Stimulated activated CD4-positive, alpha-beta T cell treated with anti-CD3 and anti-CD28 coated beads, Interleukin-4, amount 100 ng/mL, for 48 hours (primary cell): ENCODE measurements at regions not wholly inside any gene's neighbourhood (a gene's known extent, or its start where the extent isn't known, plus 50 kb on each side); places are given as distances from the start of the nearest gene placed in this dataset.

Source experiments
- DNase-seq, 2 donors: peaks; one replicate each; pipeline ENCODE4 v3.0.0-alpha.2; 2020; ENCODE audit warnings: low read depth in 2 of 2

DNA sequence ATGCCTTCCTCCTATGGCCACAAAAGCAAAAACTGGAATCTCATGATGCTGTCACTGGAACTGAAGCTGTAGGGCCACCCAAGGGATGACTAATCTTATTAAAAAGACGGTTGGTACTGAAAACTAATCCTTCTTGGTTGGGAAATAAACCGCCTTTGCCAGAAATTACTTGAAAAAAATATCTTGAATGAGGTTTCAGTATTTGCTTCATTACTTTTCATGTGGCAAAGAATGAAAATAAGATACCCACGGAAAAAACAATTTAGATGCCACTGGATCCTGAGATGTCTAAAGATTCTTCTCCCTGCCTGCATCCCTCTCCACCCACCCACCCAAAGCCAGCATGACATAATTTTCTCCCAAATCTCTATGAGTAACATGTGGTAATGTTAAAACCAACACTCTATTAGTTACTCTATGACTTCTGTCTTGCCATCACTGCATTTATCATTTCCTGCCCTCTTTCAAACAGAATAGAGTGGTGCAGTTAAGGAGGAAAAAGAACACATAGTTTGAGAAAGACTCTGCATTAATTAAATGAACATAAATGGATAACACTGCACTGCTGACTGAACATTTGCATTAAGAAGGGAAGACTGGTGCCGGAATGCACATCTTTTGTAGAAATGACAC lies 111.8 kb upstream of the DPH6 start:
- peak in 1 of 2 donors; percentile 25 for DNase-seq

DNA sequence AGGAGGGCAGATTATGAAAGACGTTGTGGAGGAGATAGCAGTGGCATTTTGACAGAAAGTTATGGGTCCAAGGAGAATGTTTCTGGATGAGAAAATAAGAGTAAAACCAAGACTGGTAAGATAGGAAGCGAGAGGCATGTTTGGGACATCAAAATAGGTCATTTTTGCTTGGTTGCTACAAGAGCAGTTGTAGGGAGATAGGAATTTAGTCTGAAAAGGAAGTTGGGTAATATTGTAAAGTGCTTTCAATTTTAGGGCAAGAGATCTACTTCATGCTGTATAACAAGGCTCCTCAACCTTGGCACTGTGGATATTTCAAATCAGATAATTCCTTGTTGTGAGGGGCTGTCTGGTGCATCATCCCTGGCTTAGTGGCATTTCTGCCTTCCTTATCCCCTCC lies 118.0 kb upstream of the DPH6 start:
- DNase-seq: no peak

DNA sequence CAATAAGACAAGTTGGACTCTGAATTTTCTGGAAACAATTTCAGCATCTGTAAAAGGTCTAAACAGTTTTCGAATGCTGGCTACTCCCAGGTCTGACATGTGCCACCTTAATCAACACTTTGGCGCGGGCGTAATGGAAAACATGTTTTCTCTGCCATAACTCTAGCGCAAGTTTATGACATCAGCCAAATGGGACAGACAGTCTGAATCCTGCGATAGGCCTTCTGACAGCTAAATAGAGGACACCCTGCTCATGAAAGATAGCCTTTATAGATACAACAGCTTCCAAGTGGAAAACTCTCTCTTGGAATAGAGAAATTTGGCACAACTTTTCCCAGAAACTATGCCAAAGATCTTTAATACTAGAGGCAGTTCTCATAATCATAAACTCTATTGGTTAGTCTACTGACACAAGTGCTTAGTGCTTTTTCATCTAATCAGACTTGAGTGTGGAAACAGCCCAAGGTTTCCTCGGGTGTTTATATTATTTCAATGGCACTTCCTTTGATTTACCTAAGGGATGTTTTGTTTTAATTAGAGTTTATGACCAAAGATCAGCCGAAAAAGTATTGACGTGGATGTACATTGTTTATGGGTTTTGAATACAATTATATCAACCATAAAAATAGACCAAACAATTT lies 120.1 kb upstream of the DPH6 start:
- DNase-seq: no peak

DNA sequence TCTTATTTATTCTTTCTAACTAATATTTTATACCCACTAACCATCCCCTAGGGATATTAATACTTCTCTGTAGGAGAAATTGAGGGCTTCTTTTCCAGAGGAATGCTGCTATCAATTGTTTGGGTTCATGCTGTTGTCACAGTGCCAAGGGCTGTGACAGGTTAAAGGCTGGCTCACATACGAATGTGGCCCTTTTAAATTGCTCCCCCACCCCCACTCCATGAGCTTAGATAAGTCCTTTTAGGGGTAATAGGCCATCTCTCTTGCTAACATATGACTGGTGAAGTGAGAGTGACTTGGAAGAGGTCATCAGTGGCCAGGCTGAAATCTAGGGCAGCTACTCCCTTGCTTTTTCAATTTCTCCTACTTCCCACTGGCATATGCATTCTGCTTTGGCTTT lies 121.9 kb upstream of the DPH6 start:
- no peak for DNase-seq

DNA sequence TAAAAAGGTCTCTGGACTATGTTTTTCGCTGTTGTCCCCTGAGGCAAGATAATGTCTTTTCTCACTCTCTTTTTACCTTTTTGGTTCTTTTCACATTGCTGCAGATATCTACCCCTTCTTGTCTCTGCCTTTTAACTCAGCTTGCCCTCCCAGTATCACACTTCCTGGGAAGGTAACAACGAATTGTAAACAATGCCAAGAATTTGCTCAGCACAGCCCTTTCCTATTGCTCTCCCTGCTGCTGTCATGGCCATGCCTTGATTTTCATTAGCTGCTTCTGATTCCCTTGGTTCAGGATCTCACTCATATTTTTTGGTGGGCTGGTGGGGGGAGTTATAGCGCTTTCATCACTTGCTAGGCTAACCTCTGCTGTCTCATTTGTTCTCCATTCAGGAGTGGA lies 123.1 kb upstream of the DPH6 start:
- no peak for DNase-seq

DNA sequence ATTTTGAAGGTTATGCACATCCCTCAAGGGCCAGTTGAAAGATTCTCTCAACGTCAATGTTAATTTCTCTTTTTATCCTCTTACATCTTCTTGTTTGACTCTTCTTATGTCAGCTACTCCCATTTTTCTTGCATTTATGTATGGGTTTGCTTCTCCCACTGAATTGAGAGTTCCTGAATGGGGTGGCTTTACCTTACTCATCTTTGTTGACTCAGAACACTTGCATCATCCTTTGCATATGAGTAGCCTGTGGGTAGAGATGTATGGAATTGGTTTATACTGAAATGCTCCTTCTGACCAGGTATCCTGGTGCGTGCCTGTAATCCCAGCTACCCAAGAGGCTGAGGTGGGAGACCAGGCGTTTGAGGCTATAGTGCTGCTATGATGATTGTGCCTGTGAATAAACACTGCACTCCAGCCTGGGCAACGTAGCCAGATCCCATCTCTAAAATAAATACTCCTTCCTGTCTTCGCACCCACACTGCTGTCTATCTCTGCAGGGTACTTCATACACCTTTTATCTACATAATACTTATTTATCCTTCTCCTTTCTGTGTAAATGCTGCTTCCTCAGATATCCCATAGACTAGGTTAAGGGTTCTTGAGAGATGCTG lies 123.6 kb upstream of the DPH6 start:
- DNase-seq: no peak

DNA sequence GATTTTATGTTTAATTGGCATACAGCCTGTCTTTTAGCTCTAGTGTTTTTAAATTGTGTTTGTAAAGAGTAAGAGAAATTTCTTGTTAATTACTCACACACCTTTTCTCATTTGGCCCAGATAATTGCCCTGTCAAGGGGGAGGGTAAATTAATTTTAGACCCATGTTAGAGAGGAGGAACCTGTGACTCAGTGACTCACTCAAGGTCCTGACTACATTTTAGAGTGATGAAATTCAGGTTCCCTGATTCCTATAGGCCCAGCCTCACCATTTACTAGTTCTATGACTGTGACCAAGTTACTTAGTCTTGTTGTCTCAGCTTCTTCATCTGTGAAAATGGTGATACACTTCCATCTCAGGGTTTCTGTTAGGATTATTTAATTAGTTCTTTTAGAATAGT lies 125.2 kb upstream of the DPH6 start:
- no peak for DNase-seq

DNA sequence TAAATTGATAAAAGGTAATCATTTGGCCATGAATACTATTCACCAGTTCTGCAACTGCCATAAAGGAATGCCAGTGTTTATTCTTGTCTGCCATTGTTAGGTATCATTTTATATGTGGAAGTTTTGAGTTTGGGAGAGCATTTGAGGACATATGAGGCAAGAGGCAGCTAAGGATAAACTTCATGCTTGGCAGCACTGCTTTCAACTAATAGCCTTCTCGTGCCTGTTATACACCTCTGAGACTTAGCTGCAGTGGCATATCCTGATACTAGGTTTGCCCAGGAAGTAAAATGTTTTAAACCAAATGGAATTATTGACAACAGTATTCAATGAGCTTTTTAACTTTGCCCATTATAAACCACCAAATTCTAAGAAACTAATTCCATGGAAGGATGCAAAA lies 126.0 kb upstream of the DPH6 start:
- no peak for DNase-seq

DNA sequence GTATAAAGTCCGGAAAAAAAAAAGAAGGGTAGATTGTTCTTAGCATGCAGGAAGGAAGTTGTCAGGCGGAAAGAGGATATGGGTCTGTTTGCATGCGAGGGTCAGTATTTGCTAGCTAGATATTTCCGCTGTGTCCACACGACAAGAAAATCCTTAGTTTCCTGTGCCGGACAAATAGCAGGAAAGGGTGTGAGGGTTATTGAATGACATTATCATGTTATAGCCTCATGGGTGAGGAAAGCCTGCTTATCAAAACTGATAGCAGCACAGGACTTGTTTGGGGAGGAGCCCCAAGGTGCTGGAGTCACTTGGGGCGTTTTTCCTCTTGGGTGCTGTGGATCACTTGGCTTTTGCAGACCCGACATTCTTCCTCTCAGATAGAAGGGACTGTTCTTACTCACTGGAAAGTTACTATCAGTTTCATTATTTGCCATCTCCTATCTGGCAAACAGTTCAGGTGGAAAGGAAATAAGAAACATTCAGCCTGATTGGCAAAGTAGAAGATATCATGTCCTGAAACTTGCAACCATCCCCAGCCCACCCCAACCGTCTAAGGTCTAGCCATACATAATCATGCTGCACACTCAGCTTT lies 127.2 kb upstream of the DPH6 start:
- no peak for DNase-seq

DNA sequence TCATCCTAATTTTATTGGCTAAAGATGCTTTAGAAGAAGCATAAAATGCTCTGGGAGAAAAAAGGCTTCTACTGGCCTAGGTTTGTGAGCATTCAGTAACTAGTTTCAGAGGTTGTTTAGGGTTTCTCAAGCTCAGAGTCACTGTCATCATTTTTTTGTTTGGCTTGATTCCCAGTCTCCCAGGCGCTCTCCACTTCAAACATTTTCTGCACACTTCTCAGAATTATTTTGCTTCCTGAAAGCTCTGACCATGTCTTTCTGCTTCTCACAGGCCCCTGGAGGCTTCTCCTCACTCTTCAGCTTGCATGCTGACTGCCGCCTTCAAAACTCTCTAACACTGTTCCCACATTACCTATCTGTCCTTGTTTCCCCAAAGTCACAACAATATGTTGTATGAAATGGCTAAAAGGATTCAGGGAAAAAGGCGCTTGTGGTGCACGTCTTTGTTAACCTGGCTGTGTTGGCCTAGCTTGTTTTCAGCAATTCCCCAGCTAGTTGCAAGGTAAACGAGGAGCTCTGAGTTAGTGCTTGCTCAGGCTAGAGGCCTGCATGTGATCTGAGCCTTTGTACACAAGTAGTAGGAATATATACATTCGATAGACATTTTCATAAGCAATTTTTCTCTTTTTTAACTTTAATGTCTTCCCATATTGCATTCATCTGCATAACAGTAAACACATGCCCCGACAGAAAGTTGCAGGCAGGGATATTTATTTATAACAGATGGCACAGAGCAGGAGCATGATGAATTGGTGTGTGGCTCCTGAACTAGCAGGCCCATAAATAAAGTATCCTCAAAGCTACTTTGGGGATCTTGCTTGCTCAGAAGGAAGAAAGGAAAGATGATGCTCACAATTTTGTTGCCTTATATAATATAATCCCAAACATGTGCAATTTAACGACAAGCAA lies 129.2 kb upstream of the DPH6 start:
- no peak for DNase-seq

DNA sequence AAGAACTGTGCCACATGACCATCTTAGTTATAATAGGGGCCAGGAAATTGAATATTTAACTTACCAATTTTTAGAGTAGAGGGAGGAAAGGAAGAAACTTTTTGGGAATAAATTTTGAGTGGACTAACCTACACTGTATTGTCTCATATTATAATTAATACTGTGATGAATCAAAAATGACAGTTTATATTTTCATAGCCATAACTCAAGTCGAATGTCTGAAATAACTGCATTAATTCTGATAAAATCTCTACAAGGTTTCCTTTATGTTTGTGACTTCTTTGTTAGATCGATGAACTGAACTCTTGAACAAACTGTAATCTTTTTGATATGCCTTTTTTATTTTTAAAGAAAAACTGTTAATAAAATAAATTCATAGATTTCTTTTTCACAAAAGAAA lies 132.8 kb upstream of the DPH6 start:
- no peak for DNase-seq

DNA sequence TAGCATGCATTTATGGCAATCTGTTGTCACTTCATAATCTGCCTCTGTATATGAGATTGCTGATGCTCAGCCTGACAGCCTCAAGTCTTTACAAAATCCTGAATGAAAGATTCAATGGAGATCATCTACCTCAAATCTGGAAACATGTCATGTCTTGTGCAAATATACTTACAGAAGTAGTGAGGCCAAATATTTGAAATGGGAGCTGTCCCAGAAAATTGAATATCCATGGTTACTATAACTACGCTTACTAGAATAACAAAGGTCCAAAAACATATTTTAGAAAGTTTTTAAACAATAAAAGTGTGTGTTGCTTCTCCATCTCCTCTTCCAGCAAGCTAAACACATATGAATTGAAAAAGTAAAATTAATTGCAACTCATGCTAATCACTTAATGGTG lies 133.2 kb upstream of the DPH6 start:
- DNase-seq: no peak

DNA sequence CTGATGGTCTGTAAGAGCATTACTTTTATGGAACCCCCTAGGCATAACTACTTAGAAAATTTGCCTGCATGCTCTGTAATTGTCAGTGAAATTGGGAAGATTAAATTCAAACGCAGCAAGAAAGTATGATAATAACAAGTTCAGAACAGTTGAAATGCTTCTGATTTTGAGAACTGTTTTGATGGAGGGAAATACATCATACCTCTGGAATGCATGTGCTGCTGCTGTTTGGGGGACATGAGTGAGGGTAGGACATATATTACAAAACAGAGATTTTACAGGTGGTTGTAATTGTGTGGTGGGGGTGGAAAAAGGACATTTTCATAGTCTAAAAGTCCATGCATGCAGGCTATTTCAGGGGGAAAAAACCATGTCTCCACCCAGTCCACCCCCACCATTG lies 135.0 kb upstream of the DPH6 start:
- DNase-seq: no peak

DNA sequence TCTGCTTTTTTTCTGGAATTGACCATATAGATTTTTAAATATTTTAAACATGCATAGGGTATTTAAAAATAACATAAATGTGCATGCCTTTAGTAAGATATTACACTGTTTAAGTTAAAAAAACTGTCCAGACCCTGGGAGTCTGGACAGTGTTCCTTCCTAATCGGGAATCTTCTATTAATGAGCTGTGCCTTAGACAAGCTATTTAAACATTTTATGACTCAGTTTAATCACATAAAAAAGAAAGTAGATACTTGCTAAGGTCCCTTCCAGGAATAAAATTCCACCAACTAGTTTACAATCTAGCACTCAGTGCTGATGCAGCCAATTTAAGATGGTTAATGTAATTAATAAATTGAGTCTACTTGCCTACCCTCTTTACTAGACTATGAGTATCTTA lies 140.4 kb upstream of the DPH6 start:
- DNase-seq: no peak

DNA sequence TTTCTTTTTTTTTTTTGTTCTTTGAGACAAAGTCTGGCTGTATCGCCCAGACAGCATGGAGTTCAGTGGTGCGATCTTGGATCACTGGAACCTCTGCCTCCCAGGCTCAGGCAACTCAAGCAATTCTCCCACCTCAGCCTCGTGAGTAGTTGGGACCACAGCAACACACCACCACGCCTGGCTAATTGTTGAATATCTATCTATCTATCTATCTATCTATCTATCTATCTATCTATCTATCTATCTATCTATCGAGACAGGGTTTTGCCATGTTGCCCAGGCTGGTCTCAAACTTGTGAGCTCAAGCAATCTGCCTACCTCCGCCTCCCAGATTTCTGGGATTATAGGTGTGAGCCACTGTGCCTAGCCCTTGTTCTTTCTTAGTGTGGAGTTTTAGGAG lies 143.3 kb upstream of the DPH6 start:
- DNase-seq: no peak

DNA sequence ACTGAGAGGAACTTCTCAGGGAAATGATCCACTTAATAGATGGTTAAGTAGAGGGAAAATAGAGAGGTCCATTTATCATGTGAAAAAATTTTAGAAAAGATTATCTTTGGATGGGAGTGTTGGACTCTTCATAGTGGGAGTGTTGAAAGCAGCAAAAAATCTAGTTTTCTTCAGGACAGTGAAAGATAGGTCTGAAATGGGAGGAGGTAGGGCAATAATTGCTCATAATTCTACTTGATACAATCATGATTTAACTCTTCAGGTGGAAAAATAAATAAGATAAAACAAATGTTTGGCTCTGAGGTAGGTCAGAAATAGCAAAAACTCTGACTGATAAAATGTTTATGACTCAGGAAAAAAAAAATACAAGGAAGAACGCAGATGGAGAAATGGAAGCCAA lies 144.1 kb upstream of the DPH6 start:
- no peak for DNase-seq

DNA sequence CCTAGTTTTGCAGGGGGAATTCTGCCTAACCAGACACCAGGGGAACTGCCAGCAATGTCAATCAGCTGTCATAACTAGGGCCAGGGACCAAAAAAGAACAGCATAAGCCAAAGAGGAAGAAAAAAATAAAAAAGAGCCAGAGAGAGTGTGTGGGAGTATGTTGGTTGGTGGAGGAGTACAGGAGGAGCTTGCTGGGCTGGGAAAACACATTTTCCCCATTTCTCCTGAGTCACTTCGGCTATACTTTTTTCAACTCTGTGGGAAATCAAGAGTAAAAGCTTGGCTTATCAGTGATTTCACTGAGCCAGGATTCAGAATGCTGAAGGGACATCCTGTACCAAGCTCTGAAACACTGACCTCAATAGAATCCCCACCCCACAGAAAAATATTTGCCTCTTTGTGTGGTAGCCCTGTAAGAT lies 144.7 kb upstream of the DPH6 start:
- DNase-seq: no peak

DNA sequence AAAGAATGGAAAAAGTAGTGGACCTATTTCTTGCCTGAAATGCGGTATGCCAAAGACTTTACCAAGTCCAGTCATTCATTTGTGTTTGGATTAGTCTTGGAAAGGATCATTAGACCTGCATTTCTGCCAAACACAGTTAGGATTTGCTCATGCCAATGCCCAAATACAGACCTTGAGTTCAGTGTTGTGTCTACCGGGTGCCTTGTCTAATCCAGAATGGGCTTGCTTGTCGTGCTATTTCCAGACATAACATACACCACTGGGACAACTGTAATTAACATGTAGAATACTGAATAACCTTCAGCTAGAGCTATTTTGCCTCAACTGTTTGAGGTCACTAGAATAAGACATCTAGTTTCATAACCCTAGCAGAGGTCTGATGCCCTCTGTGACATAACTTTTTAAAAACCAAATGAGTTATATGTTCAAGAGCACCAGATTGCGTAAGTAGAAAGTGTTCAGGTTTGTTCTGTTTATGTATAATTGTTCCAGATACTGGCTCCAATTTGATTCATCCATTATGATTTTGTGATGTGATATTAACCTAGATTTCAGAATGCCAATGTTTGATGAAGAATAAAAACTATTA lies 145.3 kb upstream of the DPH6 start:
- DNase-seq: no peak

DNA sequence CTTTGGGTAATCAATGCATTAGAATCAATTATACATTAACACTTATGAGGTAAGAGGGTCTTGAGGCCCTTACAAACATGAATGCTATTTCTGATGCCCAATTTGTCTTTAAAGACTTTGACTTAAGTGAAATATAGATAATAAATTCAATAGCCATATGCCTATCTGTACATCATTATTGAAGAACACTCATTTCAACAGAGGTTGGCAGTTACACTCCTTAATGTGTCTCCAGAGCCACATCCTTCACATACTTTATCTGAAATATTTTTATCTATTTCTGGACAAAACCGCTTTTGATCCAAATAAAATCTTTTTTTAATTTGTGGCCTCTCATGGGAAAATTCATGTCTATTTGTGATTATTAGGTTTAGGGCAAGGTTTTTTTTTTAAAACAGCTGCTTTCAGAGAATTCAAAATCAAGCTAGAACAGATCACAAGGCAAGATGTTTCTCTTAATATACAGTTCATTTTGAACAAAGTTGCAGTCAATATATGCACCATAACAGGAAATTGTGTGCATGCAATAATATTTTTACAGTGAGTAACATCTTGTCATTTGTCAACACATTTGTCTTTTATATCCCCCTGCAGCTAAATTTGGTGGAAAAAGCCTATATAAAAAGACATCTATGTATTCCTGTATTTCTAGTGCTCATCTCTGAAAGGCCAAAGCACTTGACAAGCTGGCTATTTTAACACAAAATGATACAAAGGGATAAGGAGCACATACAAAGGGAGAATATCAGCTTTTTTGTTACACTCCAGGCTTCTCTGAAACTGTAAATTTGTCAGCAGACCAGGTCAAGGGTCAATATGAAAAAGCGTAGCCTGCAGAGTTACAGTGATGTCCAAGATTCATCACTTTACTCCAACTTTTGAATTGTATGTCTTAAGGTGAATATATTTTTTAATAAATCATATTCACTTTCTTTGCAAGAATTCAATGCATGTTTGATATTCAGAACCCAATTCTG lies 146.2 kb upstream of the DPH6 start:
- no peak for DNase-seq

DNA sequence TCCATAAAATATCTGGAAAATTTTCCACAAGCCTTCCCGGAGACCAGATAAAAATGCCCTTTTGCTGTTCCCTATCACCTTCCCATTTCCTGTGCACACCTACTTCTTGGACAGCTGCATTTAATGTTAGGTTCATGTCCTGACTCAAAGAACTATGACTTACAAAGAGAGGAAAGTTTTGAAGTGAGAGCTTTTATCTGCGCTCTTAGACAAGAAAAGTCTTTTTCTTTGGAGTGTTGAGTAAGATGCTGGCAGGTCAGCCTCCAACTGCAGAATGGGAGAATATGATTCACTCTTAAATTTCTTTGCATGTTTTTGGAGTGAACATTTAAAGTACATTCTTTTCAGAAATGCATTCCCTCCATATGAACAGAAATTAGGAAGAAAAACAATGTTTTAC lies 147.3 kb upstream of the DPH6 start:
- no peak for DNase-seq

DNA sequence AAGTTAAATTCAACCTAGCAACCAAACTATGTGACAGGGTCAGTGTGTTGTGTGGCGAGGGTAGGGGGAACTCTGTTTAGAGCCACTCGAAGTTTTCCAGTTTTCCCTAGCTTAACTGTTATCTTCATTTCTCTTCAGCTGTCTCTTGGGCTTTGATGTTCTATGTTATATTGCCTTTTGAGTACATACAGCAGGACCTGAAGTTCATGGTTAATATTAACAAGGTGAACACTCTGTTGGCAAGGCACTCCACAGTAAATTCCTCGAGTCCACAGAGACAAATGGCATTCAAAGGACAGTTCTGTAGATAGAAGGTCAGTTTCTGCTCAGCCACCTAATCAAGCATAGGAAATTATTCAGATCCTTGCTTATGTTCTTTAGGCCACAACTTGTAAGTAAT lies 147.9 kb upstream of the DPH6 start:
- no peak for DNase-seq
